Thyroid gland (tissue), 4 donors: ENCODE measurements at regions not wholly inside any gene's neighbourhood (a gene's known extent, or its start where the extent isn't known, plus 50 kb on each side); places are given as distances from the start of the nearest gene placed in this dataset.

Source experiments
- DNase-seq, 2 donors: peaks; one replicate each; pipeline ENCODE4 v3.0.0-alpha.2; 2019
- H3K27ac ChIP-seq, 3 donors: fragments of 200-600 bp; sonication (generic); 1 replicate in 2 of 3; 2 replicates in 1 of 3; pipeline ENCODE4 v1.5.1; 2016 to 2019; ENCODE audit warnings: mild to moderate bottlenecking in 1 of 3, moderate library complexity in 1 of 3
- H3K27me3 ChIP-seq: fragments of 200-600 bp; sonication (generic); one replicate; pipeline ENCODE4 v1.5.1; 2019
- H3K36me3 ChIP-seq, 2 donors: fragments of 200-600 bp; sonication (generic); one replicate each; pipeline ENCODE4 v1.5.1; 2016 to 2019
- H3K4me1 ChIP-seq, 2 donors: fragments of 200-600 bp; sonication (generic); one replicate each; pipeline ENCODE4 v1.5.1; 2017 to 2019
- H3K4me3 ChIP-seq, 3 donors: fragments of 200-600 bp; sonication (generic); replicated peaks in 1 of 3; 1 replicate in 2 of 3; 2 replicates in 1 of 3; pipeline ENCODE4 v1.5.1; 2016; ENCODE audit warnings: mild to moderate bottlenecking in 1 of 3
- H3K9me3 ChIP-seq: fragments of 200-600 bp; sonication (generic); one replicate; pipeline ENCODE4 v1.5.1; 2017
- CTCF ChIP-seq, 6 experiments: fragments of 200-600 bp in 3 of 6; fragments of 450-650 bp in 3 of 6; sonication (generic) in 3 of 6; IDR thresholded peaks; one replicate each; pipeline ENCODE4 v1.5.1; 2016 to 2019; ENCODE audit warnings: antibody characterized with exemption in 6 of 6, mild to moderate bottlenecking in 2 of 6, inconsistent platforms in 1 of 6, moderate library complexity in 1 of 6
- POLR2A ChIP-seq, 2 donors: fragments of 450-650 bp; IDR thresholded peaks; one replicate each; pipeline ENCODE4 v1.6.1; 2017; ENCODE audit warnings: antibody characterized with exemption in 2 of 2, mild to moderate bottlenecking in 2 of 2, moderate library complexity in 1 of 2
- WGBS, 2 donors: methylation state at CpG; one replicate each; pipeline ENCODE4 v1.1.5; 2017; 5-methylcytosine and 5-hydroxymethylcytosine counted together
- intact Hi-C: fragments of 100-400 bp; cut with DNase I; formaldehyde crosslinking; loops from one replicate; pipeline ENCODE4 v1.15.1; 2023

- Histone ChIP-seq H3K4me3 (no peak overlapping the region), H3K27ac (no peak overlapping the region), H3K4me1 (peaks cover 5 to 9% of the 10 kb centered on the region in 2 donors), H3K9me3 (no peaks in the 10 kb centered on the region), H3K27me3 (no peaks in the 10 kb centered on the region), H3K36me3 (no peaks in the 10 kb centered on the region)
- DNase-seq, result no peak
- 89 to 94% methylated on average over 4 of the region's 4 CpGs for WGBS, 2 donors
- TF ChIP-seq POLR2A (IDR thresholded peaks at IDR 0.05), result no peak
- TF ChIP-seq CTCF (IDR thresholded peaks at IDR 0.05), result no peak
- intact Hi-C loops, result no loop called here
These were observed 318.3 kb downstream of the ZNF536 start for GRCh38 chr19:30690525-30690924.

- Histone ChIP-seq H3K4me3 (no peak overlapping the region), H3K4me1 (peaks cover 5 to 9% of the 10 kb centered on the region in 2 donors), H3K36me3 (no peaks in the 10 kb centered on the region), H3K9me3 (no peaks in the 10 kb centered on the region), H3K27ac (no peak overlapping the region), H3K27me3 (no peaks in the 10 kb centered on the region)
- 73 to 75% methylated on average over 4 of the region's 4 CpGs for WGBS, 2 donors
- no peak for DNase-seq
- intact Hi-C loops, result loop anchor here (10.0 kb wide), 1 partner anchor 855 kb away; no protein-coding TSS in a partner anchor
- TF ChIP-seq POLR2A (IDR thresholded peaks at IDR 0.05), result no peak
- TF ChIP-seq CTCF (IDR thresholded peaks at IDR 0.05), result no peak
These were observed 317.3 kb downstream of the ZNF536 start for GRCh38 chr19:30689474-30689873.

DNA sequence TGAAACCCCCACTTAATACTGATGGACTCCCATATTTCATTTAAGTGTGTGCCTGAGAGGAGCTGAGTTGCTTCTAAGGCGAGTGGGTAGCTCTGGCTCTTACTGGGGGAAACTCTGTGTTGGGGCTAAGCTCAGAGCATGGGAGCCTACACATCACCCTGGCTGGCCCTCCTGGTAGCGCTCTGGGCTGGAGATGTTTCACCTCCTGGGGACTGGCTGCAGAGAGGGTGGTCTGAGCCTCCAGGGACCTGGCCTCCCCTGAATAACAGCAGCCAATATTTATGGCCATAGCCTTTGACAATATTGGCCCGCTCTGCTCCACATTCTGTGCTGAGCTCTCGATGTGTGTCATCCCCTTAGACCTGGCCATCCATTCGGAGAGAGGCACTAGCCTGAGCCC, 316.5 kb downstream of the ZNF536 start:
- no peaks in the 10 kb centered on the region for H3K36me3 ChIP-seq
- peaks cover 5 to 9% of the 10 kb centered on the region in 2 donors for H3K4me1 ChIP-seq
- no peak overlapping the region for H3K27ac ChIP-seq
- no peaks in the 10 kb centered on the region for H3K9me3 ChIP-seq
- H3K4me3 ChIP-seq, result no peak overlapping the region
- no peak for DNase-seq
- 98 to 99% methylated on average over 5 of the region's 5 CpGs for WGBS, 2 donors
- TF ChIP-seq CTCF (IDR thresholded peaks at IDR 0.05) (no peak), POLR2A (IDR thresholded peaks at IDR 0.05) (no peak)
- no peaks in the 10 kb centered on the region for H3K27me3 ChIP-seq
- intact Hi-C loops, result loop anchor here (10.0 kb wide), 1 partner anchor 856 kb away; no protein-coding TSS in a partner anchor

DNA sequence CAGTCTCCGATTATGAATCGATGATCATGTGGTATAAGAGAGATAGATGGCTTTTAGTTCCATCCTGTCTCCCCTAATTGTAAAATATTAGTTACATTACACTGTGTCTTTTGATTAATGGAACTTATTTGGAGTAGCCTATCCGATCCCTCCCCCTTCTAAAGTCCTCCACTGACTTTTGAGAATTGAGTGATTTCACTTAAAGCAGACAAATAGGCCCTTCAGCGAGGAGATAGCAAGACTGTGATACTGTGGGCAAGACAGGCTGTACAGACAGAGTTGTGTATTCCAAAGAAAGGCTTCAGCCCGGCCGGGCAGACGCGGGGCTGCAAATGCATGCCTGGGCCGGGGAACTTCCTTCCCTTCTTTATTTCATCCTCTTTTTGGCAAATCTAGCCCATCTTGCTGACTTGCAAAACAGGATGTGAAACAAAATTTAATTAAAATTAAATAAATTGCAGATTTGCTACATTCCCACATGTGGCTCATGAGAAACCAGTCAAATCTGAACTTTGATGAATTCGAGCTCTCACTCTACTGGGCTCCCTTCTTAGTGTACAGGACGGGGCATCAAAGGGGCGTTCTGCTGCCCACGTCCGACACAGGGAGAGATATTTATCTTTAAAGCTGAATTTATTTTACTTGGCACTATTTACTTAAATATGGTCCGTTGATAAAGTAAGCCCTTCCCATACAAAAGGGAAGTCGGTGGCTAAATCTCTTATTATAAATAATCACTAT, 314.8 kb downstream of the ZNF536 start:
- Histone ChIP-seq H3K4me1 (peaks cover 3 to 7% of the 10 kb centered on the region in 2 donors), H3K4me3 (no peak overlapping the region), H3K27ac (no peak overlapping the region), H3K27me3 (no peaks in the 10 kb centered on the region), H3K9me3 (no peaks in the 10 kb centered on the region), H3K36me3 (no peaks in the 10 kb centered on the region)
- 60 to 67% methylated on average over 16 of the region's 16 CpGs for WGBS, 2 donors
- TF ChIP-seq CTCF (IDR thresholded peaks at IDR 0.05) (no peak), POLR2A (IDR thresholded peaks at IDR 0.05) (no peak)
- no peak for DNase-seq
- intact Hi-C loops, result loop anchor here (10.0 kb wide), 1 partner anchor 858 kb away; no protein-coding TSS in a partner anchor

GRCh38 chr19:30686176-30686820, 314.1 kb downstream of the ZNF536 start:
- 69 to 74% methylated on average over 23 of the region's 23 CpGs for WGBS, 2 donors
- TF ChIP-seq CTCF (IDR thresholded peaks at IDR 0.05) (peak in 2 of 6 experiments; percentile 19 to 22), POLR2A (IDR thresholded peaks at IDR 0.05) (no peak)

More at GRCh38 chr19:30686176-30686820, 314.1 kb downstream of the ZNF536 start:
- intact Hi-C loops, result loop anchor here (10.0 kb wide), 1 partner anchor 859 kb away; no protein-coding TSS in a partner anchor
- Histone ChIP-seq H3K9me3 (no peaks in the 10 kb centered on the region), H3K27me3 (no peaks in the 10 kb centered on the region), H3K36me3 (no peaks in the 10 kb centered on the region), H3K4me3 (no peak overlapping the region), H3K4me1 (peaks cover 0 to 2% of the 10 kb centered on the region in 2 donors), H3K27ac (no peak overlapping the region)
- DNase-seq, result no peak
